CD4-positive, alpha-beta T cell treated with Interleukin-1 beta for 1 hour (primary cell): ENCODE measurements at regions not wholly inside any gene's neighbourhood (a gene's known extent, or its start where the extent isn't known, plus 50 kb on each side); places are given as distances from the start of the nearest gene placed in this dataset.

Experiments
- DNase-seq, 2 donors: peaks; one replicate each; pipeline ENCODE4 v3.0.0-alpha.2; 2020 to 2022

DNA sequence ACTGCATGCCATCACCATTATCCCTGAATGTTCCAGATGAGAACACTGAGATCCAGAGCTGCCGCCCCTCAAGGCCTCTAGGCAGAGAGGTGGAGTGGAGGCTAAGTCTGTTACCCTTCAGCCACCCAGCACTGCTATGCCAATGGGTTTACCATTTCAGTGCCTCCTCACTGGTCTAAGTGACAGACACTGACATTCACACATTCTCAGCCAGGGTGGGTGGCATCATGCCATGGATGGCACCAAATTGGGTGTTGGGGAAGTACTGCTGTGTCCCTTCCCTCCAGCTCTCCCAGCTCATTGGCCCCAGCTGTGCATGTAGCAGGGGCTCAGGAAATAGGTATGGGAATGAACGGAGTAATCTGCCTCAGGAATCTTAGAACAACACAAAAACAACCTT is 96.8 kb upstream of the PLET1 start:
- no peak for DNase-seq

- DNase-seq: no peak
These were observed 100.7 kb upstream of the PLET1 start for GRCh38 chr11:112361396-112361795.

- no peak for DNase-seq
These were observed 102.9 kb upstream of the PLET1 start for GRCh38 chr11:112363527-112363926.

GRCh38 chr11:112364962-112365481 is 104.4 kb upstream of the PLET1 start:
- no peak for DNase-seq

GRCh38 chr11:112366012-112366411 is 105.4 kb upstream of the PLET1 start:
- no peak for DNase-seq

DNA sequence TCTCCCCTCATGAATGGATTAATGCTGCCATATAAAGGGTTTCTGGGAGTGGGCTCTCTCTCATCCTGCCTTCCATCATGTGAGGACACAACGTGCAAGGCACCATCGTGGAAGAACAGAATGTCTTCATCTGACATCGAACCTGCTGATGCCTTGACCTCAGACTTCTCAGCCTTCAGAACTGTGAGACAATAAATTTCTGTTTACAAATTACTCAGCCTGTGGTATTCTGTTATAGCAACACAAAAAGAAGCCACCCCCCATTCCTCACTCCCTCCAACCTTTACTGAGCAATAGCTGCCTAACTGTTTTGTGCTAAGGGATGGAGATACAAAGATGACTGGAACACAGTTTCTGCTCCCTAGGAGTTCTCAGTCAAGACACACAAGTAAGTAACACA is 106.1 kb upstream of the PLET1 start:
- DNase-seq: no peak

GRCh38 chr11:112367461-112367860 is 106.8 kb upstream of the PLET1 start:
- DNase-seq: no peak

DNA sequence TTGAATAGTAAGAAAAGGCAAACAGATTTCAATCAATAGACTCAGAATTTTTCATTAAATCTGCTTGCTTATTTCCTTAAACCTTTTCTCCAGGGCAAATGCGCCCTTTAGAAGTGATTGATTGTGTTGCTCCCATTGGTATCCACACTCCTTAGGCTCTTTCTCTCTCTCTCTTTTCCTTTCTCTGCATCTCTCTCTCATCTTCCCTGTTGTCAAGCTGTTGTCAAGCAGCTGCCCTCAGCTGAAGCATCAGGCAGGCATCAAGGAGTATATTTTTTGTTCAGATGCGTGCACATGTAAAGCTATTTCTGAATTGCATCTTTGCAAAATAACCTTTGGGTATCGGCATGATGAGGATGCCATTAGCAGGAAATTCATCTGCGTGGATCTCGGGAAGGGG is 107.2 kb upstream of the PLET1 start:
- no peak for DNase-seq

GRCh38 chr11:112368381-112368780 is 107.7 kb upstream of the PLET1 start:
- no peak for DNase-seq

DNA sequence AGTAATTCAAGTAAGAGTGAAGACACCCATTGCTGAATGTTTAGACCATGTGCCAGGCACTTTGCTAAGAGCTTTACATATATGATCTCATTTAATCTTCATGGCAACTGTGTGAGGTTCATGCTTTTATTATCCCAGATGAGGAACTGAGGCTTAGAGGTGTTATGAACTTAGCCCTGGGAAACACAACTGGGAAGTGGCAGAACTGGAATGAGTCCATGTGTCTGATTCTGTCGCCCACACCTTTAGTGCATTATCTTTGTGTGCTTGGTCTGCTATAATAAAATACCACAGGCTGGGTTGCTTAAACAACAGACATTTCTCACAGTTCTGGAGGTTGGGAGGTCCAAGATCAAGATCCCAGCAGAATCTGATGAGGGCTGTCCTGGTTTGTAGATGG is 108.7 kb upstream of the PLET1 start:
- DNase-seq: no peak

DNA sequence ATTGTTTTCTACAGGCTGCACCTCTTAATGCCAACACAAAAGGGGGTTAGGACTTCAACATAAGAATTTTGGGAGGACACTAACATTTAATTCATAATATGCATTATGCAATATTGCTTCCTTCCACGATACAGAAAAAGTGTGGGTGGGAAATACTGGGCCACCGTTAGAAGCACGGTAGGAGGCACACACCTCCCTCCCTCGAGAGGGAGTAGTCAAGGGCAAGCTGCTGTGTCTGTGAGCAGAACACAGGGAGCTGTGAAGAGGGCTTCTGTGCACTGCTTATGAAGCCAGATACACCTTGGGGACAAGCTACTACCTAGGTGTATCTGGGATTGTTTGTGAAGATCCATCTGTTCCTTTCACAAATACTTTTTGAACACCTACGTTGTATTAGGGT is 109.3 kb upstream of the PLET1 start:
- no peak for DNase-seq

GRCh38 chr11:112374486-112375140 is 114.0 kb upstream of the PLET1 start:
- DNase-seq: no peak

DNA sequence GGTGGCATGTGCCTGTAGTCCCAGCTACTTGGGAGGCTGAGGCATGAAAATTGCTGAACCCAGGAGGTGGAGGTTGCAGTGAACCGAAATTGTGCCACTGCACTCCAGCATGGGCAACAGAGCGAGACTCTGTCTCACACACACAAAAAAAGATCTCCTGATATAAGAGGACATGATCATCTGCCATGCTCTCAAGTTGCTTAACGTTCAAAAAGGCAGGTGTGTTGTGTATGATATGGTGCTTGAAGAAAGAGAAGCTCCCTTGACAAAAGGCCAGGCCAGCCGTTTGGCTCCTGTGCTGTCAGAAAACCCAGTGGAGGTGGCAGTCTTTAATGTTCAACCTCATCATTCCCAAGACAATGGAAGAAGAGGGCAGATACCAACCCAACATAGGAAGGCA is 117.3 kb upstream of the PLET1 start:
- no peak for DNase-seq

DNA sequence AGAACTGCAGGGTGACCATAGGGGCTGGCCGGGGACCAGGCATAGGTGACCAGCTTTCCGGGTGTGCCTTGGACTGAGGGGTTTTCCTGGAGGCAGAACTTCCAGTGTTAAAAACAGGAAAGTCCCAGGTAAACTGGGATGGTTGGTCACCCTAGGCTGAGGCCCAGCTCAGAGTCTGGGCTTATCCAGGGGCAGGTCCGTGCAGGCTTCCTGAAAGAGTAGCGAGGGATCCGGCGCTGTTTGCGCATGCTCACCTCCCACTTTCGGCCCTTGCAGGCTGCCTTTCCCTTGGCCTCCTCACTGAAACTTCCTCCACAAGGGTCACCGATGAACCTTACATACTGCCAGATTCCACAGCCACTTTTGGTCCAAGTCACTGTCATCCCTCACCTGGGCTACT is 119.8 kb upstream of the PLET1 start:
- no peak for DNase-seq

DNA sequence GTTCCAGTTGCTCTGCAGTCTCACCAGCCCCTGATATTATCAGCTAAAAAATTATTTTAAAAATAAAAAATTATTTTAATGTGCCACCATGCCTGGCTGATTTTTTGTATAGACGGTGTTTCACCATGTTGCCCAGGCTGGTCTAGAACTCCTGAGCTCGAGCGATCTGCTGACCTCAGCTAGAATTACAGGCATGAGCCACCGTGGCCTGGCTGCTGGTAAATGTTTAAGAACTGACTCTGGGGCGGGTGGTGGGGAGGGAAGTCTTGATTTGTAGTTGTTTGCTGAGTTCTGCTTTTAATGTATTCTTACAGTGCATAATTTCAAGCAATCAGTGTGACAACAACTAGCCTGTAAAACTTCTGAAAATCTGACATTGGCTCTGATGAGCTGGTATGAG is 120.9 kb upstream of the PLET1 start:
- DNase-seq: no peak

- no peak for DNase-seq
These were observed 121.9 kb upstream of the PLET1 start for GRCh38 chr11:112382561-112382960.

- DNase-seq: no peak
These were observed 127.8 kb upstream of the PLET1 start for GRCh38 chr11:112388496-112388895.

GRCh38 chr11:112391086-112391485 is 130.4 kb upstream of the PLET1 start:
- DNase-seq: no peak

DNA sequence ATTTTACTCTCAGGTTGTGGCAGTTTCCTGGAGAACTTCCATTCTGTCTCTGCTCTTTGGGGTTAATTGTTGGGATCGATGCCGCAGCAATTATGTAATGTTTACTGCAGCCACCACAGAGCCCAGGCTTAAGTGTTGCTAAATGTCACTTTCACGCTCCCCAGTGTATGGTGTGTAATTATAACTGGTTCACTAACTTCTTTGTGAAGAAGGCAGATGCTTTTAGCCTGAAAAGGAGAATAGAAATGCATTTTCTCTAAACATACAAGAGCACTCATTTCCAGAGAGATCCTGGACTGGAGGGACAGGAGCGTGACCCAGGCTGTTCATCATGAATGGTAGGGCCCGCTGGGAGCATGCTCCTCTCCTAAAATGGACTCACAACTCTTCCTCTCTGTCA is 132.2 kb upstream of the PLET1 start:
- DNase-seq: no peak

DNA sequence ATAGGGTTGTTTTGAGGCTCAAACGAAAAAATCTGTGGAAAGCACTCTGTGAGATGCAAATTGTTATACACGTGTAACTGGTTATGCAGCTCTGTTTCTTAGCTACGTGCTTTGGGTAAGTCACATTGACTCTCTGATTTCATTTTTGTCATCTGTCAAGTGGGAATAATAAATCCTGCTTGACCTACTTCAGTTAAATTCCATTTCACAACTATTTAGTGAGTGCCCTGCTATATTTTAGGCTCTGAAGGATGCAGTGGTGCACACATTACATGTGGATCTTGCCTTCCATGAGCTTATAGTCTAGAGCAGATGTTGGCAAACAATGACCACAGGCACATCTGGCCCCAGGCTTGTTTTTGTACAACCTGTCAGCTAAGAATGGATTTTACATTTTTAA is 133.6 kb upstream of the PLET1 start:
- no peak for DNase-seq

- DNase-seq: no peak
These were observed 135.4 kb upstream of the PLET1 start for GRCh38 chr11:112396076-112396475.

DNA sequence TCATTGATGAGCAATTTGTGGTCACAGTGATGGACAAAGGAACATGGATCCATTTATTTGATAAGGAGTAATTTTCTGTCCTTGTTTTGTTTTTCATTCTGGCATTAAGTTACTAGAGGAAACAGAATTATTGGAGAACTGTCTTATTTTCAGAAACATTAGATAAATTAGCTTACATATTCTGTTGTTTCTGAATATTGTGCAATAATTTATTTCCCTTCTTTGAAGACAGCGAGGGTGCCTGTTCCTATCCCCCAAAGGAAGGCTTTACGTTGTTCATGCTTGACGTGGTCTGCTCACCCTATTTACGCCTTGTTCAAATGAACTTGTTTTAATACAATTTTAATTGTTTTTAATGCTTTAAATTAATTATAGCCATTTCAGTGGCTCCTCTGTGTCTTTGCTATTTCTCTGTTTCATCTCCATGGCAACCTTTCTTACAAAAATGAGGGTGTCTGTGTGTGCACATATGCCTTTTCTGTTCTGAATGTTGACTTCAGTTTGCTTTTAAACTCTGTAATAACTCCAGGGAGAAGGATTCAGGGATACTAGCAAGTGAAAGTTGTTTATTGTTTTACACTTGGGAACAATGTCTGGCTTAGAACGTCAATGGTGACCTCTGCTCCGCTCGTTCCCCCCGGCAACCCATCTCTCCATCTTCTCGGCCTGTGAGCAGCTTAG is 138.3 kb upstream of the PLET1 start:
- no peak for DNase-seq

DNA sequence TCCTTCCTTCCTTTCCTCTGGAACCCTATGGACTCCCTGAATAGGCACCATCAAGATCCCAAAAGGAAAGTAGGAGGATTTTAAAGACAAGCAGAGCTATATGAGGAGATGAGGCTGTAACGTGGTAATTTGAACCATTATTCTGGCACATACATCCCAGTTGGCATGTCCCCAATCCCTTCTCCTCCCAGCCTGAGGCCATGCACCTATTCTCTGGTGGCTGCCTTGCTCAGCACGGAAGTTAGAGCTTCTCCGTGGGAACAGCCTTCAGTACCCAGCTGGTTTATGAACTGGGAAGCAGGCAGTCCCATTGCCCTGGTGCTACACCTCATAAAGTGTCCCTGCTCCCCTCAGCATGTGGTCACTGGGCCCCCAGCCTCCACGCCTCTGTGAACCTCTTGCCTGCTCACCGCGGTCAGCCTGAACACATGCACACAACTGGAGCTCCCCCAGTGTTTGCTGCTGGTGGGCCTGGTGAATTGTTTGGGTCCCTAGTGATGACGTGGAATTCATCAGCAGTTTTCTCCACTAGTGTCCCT is 139.9 kb upstream of the PLET1 start:
- DNase-seq: no peak

- DNase-seq: no peak
These were observed 140.5 kb upstream of the PLET1 start for GRCh38 chr11:112401036-112401769.
